Dedifferentiated amniotic fluid mesenchymal stem cell (primary cell): ENCODE measurements at regions not wholly inside any gene's neighbourhood (a gene's known extent, or its start where the extent isn't known, plus 50 kb on each side); places are given as distances from the start of the nearest gene placed in this dataset.
"Not testable (repeated sequence)": the region's sequence is repeated elsewhere in the genome, so short reads cannot be mapped to it uniquely, and the experiment has no call there.

ENCODE experiments used
- DNase-seq: peaks from one replicate; pipeline ENCODE4 v3.0.0-alpha.2; 2016; ENCODE audit errors: extremely low spot score

GRCh38 chr5:154702477-154702876 is 52.7 kb upstream of the LARP1 start:
- DNase-seq: no peak

- not testable (repeated sequence) for DNase-seq
These were observed 53.5 kb upstream of the LARP1 start for GRCh38 chr5:154701725-154702124.

- DNase-seq: no peak
These were observed 54.0 kb upstream of the LARP1 start for GRCh38 chr5:154701181-154701580.

GRCh38 chr5:154700289-154700928 is 54.8 kb upstream of the LARP1 start:
- not testable (repeated sequence) for DNase-seq

DNA sequence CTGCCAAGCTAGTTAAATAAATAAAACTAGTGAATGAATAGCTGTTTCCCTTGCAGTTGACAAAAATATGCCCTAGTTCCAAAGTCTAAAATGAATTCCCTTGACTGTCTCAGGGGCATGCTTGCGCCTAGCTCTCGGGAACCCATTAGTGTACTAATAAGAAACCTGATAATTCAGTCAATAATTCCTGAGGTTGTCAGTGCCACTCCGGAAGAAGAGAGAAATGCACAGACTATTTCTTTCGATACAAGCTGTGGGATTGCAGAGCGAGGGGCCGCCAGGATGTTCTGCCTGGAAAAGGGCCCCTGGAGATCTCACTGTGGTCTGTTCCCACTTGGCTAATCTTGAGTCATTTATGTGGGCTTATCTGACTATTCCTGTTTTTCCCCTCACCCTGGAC is 56.4 kb upstream of the LARP1 start:
- no peak for DNase-seq

- DNase-seq: no peak
These were observed 57.8 kb upstream of the LARP1 start for GRCh38 chr5:154697371-154697770.

GRCh38 chr5:154696891-154697290 is 58.3 kb upstream of the LARP1 start:
- DNase-seq: no peak

DNA sequence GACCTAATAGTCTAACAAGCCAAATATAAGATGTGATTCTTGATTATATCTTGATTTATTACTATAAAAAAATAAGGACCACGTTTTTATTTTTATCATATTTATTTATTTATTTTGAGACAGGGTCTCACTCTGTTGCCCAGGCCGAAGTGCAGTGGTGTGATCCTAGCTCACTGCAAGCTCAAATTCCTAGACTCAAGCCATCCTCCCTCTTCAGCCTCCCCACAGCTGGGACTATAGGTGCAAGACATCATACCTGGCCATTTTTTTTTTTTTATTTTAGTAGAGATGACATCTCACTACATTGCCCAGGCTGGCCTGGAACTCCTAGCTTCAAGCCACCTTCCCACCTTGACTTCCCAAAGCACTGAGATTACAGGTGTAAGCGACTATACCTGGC is 61.0 kb upstream of the LARP1 start:
- no peak for DNase-seq

DNA sequence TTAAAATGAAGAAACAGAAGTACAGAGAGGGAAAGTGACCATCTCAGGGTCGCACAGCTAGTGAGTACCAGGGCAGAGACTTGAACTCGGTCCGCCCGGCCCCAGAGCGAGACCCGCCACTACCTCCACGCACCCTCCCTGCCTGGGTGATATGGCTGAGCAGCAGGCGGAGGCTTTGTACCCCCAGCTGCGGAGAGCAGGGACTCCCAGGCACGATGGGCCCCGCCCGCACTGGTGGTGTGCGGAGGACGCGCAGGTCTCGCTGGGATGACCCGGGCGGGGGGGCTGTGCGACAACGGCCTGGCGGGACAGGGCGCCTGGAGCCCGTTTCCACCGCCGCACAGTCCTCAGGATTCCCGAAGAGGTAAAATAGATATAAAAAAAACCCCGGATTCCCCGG is 64.7 kb upstream of the LARP1 start:
- DNase-seq: no peak

- DNase-seq: no peak
These were observed 68.7 kb upstream of the LARP1 start for GRCh38 chr5:154686490-154686889.

- no peak for DNase-seq
These were observed 71.9 kb upstream of the LARP1 start for GRCh38 chr5:154683101-154683880.

GRCh38 chr5:154679501-154679900 is 75.7 kb upstream of the LARP1 start:
- DNase-seq: no peak

GRCh38 chr5:154677921-154678320 is 77.3 kb upstream of the LARP1 start:
- DNase-seq: no peak

- no peak for DNase-seq
These were observed 78.7 kb upstream of the LARP1 start for GRCh38 chr5:154676508-154676907.

DNA sequence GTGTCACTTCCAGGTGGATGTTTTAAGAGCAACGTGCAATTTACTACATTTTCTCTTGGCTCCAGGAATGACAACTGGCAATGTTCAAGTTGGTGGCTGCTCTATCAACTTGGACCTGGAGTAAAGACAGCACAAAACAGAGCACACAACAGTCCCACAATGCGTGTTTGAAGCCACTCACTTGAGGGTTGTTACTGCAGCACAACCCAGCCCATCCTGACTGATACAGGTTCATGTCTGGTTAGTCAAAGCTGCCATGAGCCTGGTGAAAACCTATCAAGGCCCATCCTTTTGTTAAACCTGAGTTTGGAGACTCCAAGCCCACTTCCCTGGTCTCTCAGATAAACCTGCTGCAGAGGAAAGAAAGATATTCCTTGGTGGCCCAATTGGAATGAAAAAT is 81.1 kb upstream of the LARP1 start:
- DNase-seq: no peak

DNA sequence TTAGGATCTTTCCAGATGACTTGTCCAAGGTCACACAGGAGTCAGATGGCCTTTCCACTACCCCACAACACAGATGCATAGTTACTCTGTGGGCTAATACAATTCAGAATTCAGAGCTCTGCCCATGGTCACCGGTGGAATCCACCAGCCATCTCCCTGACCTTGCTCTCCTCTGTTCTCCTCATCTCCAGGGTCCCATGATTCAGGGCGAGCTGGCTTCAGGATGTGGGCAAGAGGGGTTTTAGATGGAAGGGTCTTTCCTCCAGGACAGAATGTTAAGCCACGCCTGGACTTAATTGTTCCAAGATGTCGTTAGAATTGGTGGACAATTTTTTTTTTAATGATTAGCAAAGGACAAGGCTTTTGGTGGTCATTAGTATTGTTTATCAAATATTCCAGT is 81.7 kb upstream of the LARP1 start:
- DNase-seq: no peak

DNA sequence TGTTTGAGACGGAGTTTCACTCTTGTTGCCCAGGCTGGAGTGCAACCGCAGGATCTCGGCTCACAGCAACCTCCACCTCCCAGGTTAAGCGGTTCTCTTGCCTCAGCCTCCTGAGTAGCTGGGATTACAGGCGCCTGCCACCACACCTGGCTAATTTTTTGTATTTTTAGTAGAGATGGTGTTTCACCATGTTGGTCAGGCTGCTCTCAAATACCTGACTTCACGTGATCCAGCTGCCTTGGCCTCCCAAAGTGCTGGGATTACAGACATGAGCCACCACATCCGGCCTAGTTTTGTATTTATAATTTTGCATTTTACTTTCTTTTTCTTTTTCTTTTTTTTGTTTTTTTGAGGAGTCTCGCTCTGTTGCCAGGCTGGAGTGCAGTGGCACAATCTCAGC is 85.3 kb upstream of the LARP1 start:
- not testable (repeated sequence) for DNase-seq

DNA sequence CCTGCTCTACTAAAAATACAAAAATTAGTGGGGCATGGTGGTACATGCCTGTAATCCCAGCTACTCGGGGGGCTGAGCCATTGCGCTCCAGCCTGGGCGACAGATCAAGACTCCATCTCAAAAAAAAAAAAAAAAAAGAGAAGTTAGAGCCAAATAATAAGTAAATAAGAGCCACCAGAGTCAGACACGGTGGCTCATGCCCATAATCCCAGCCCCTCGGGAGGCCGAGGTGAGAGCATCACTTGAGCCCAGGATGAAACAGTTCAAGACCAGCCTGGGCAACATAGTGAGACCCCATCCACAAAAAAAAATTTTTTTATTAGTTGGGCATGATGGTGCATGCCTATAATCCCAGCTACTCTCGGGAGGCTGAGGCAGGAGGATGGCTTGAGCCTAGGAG is 85.8 kb upstream of the LARP1 start:
- DNase-seq: no peak

- DNase-seq: no peak
These were observed 90.3 kb upstream of the LARP1 start for GRCh38 chr5:154664869-154665268.

DNA sequence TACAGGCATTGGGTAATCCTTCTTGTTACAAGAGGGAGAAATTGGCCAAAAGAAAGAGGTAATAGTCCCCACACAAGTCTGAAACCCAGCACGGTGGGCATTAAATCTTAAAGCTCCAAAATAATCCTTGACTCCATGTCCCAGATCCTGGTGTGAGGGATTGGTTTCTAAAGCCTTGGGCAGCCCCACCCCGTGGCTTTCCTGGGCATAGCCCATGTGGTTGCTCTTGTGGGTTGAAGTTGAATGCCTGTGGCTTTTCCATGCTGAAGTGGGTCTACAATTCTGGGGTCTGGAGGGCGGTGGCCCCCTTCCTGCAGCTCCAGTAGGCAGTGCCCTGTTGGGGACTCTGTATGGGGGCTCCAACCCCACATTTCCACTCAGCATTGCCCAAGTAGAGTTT is 91.8 kb upstream of the LARP1 start:
- DNase-seq: no peak

DNA sequence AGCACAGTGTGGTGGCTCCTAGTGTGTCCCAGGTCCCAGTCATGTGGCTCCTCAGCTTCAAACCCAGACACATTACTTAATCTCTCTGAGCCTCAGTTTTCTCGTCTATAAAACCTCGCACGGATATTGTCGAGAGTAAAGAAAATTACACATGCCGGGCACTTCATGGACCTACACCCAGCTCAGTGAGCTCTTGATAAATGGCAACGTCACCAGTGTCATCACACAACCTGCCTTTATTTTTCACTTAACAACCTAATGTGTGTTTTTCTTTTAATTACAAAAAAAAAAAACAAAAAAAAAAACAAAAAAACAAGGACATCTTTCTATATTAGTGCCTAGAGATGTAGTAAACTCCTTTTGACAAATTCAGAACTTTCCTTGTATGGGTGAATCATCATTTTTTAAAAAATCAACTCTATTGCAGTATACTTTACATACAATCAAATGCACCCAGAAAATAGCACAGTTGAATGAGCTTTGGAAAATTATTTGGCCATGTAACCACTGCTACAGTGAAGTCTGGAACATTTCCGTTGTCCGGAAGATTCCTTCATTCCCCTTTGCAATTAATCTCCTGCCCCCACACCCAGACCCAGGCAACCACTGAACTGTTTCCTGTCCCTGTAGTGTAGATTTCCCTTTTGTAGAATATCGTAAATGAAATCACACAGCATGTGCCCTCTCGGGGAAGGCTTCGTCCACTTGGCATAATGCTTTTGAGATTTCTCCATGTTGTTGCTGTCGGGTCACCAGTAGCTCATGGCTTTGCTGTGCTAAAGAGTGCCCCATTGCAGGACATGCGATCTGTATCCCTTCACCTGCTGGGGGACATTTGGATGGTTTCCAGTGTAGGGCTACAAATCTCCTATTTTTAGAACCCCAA is 100.4 kb upstream of the LARP1 start:
- DNase-seq: no peak

GRCh38 chr5:154653764-154654485 is 101.3 kb upstream of the LARP1 start:
- DNase-seq: no peak
